A549 (cell line): ENCODE measurements at regions not wholly inside any gene's neighbourhood (a gene's known extent, or its start where the extent isn't known, plus 50 kb on each side); places are given as distances from the start of the nearest gene placed in this dataset.

Experiments
- CTCF ChIP-seq: fragments of >200 bp; sonication (Bioruptor Twin); formaldehyde crosslinking; IDR thresholded peaks from 3 replicates; pipeline ENCODE4 v1.5.1; 2016
- EP300 ChIP-seq, 2 experiments: fragments of >200 bp; sonication (Bioruptor Twin); formaldehyde crosslinking; IDR thresholded peaks; 2 replicates in 1 of 2; 3 replicates in 1 of 2; pipeline ENCODE4 v1.6.1; 2016 to 2017
- FOSB ChIP-seq: fragments of 250-450 bp; sonication (Bioruptor Pico); IDR thresholded peaks from 2 replicates; pipeline ENCODE4 v1.5.0; 2020; ENCODE audit warnings: mild to moderate bottlenecking, moderate library complexity
- HMGXB4 ChIP-seq: fragments of 250-450 bp; sonication (Bioruptor Pico); IDR thresholded peaks from 2 replicates; pipeline ENCODE4 v1.5.0; 2021; ENCODE audit warnings: mild to moderate bottlenecking, moderate library complexity, borderline replicate concordance
- JUN ChIP-seq, 2 experiments: fragments of >200 bp; sonication (Bioruptor Twin); formaldehyde crosslinking; IDR thresholded peaks; 2 replicates in 1 of 2; 3 replicates in 1 of 2; pipeline ENCODE4 v1.6.1; 2016 to 2017
- MAFK ChIP-seq: fragments of 450-650 bp; IDR thresholded peaks from 2 replicates; pipeline ENCODE4 v1.6.1; 2014; ENCODE audit not compliant: partially characterized antibody
- NR3C1 ChIP-seq: fragments of >200 bp; sonication (Bioruptor Twin); formaldehyde crosslinking; IDR thresholded peaks from 3 replicates; pipeline ENCODE4 v1.6.1; 2017
- POLR2A ChIP-seq: IDR thresholded peaks from 2 replicates; pipeline ENCODE4 v1.6.1; 2012; ENCODE audit warnings: mild to moderate bottlenecking, low read length
- RAD21 ChIP-seq, 2 experiments: fragments of >200 bp in 1 of 2; sonication (Bioruptor Twin) in 1 of 2; formaldehyde crosslinking in 1 of 2; IDR thresholded peaks in 1 of 2; conservative IDR thresholded peaks in 1 of 2; 2 replicates in 1 of 2; 3 replicates in 1 of 2; pipeline ENCODE4 v1.6.1; 2012 to 2018; ENCODE audit warnings: inconsistent platforms in 1 of 2
- RCOR1 ChIP-seq: fragments of 150-350 bp; IDR thresholded peaks from 2 replicates; pipeline ENCODE4 v1.6.1; 2014; ENCODE audit warnings: antibody characterized with exemption, low read length, low read depth
- RFX5 ChIP-seq: fragments of 450-650 bp; IDR thresholded peaks from 2 replicates; pipeline ENCODE4 v1.7.1; 2014; ENCODE audit warnings: antibody characterized with exemption, mild to moderate bottlenecking, moderate library complexity
- TP53 ChIP-seq: fragments of 250-450 bp; sonication (Bioruptor Pico); IDR thresholded peaks from 2 replicates; pipeline ENCODE4 v1.5.0; 2021; ENCODE audit warnings: mild to moderate bottlenecking, moderate library complexity
- USF2 ChIP-seq: fragments of 450-650 bp; IDR thresholded peaks from 2 replicates; pipeline ENCODE4 v1.6.1; 2014; ENCODE audit warnings: antibody characterized with exemption
- ZFP36 ChIP-seq: fragments of 450-650 bp; IDR thresholded peaks from 2 replicates; pipeline ENCODE4 v1.6.1; 2014; ENCODE audit warnings: borderline replicate concordance; ENCODE audit not compliant: partially characterized antibody

GRCh38 chr15:95741830-95742229 is 588.7 kb upstream of the NR2F2 start:
- TF ChIP-seq RAD21 (conservative IDR thresholded peaks at IDR 0.05 in 1 of 2, IDR thresholded peaks at IDR 0.05 in 1 of 2) = no peak
- TF ChIP-seq POLR2A = no peak
- no peak for TF ChIP-seq CTCF
- TF ChIP-seq TP53 = no peak
- TF ChIP-seq ZFP36 = no peak
- no peak for TF ChIP-seq RCOR1
- TF ChIP-seq FOSB (CRISPR knock-in tag) = no peak
- no peak for TF ChIP-seq USF2
- no peak for TF ChIP-seq NR3C1
- TF ChIP-seq EP300 (IDR thresholded peaks at IDR 0.05) = no peak
- no peak for TF ChIP-seq RFX5
- no peak for TF ChIP-seq HMGXB4 (CRISPR knock-in tag)
- TF ChIP-seq JUN (IDR thresholded peaks at IDR 0.05) = no peak
- TF ChIP-seq MAFK = no peak
